NOMO-1 (cell line): ENCODE measurements at regions not wholly inside any gene's neighbourhood (a gene's known extent, or its start where the extent isn't known, plus 50 kb on each side); places are given as distances from the start of the nearest gene placed in this dataset.
A peak's percentile ranks its signal among the peaks of the same experiment; 100 is the strongest.

ENCODE experiments used
- DNase-seq, 2 experiments: peaks; one replicate each; lab custom pipeline; 2025; ENCODE audit not compliant: unreplicated experiment in 2 of 2; lab: John Stamatoyannopoulos, UW

DNA sequence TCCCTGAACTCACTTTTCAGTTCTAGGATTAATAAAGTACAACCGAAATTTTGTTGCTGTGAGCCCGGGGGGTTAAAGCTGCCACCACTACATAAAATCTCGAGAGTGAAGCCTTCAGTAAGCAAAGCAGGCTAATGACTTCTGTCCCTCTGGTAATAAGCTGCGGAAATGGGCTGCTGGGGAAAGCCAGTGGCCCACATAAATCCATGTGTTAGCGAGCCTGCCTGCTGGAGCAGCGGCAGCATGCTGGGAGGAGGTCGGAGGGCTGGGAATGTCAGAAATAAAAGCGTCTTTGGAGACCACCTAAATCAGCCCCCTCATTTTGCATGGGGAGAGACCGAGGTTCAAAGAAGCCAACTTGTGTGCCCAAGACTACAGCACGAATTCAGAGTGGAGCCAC is 371.7 kb downstream of the TNS1 start:
- no peak for DNase-seq

DNA sequence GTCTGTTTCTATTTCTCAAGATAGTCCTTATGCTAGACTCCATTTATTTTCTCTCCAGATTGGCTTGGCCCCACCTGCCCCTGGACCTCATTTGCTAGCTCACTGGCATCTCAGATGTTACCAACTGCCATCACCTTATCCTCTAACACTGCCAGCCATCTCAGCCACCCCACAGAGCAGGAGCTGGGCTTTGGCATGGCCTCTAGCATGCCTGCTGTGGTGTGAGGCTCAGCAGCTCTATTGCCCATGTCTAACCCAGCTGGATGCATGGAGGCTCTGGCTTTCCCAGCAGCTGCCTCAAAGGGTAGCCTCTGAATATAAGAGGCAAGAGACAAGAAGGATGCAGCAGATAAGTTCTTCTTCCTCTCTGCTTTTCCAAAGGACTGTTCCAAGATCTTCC is 373.4 kb downstream of the TNS1 start:
- no peak for DNase-seq

DNA sequence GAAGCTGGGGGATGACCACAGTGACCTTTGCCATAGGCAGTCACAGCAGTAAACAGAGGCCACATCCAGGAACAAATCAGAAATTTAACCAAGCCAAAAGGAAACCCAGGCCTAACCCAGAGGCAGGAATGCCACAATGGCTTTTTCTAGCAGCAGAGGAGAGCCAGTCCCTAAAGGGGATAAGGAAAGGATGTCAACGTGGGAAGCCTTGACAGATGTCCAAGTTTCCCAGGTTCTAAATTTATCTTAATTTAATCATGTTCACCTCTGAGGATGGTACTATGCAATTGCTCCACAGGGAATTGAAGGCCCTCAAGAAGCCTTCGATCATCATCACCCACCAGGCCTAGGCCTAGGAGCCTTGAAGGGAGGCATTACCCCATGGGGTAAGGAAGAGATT is 374.7 kb downstream of the TNS1 start:
- DNase-seq, result no peak

DNA sequence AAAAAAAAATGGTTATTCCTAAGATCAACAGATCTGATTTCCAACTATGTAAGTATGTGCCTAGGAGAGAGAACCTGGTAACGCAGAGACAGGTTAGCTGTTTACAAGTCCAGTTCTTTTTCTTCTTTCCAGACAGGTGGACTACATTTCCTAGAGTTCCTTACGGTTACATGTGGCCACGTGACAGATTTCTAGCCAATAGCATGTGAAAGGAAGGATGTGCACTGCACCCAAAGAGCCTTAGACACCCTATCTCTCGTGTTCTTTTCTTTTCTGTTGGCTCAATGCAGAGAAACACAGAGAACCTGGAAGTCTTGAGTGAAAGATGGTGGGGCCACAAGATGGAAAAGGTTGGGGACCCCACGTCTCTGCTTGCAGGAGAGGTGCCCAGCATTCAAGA is 375.9 kb downstream of the TNS1 start:
- DNase-seq, result no peak

DNA sequence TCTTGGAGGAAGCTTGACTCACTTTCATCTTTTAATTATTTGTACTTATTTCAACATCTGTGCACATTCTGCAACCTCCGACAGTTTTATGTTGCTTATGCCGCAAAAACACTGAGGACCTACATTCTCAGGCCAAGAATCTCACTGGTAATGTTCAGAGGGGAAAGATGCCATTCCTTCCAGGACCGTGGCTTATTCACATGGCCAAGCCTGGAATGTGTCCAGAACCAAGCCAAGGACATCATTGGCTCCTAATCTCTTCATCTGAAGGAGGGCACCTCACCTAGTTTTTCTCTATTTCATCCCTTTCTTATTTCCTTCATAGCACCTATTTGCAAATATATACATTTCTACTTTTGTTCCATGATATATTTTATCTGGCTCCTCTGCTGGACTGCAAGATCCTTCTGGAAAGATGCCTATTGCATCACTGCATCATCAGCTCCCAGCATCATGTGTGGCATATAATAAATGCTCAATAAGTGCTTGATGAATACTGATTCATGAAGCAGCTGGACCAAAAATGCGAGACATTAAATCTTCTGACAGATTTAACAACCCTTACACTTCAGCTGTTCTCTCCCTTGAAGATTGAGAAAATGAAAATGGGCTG is 377.1 kb downstream of the TNS1 start:
- DNase-seq, result no peak

DNA sequence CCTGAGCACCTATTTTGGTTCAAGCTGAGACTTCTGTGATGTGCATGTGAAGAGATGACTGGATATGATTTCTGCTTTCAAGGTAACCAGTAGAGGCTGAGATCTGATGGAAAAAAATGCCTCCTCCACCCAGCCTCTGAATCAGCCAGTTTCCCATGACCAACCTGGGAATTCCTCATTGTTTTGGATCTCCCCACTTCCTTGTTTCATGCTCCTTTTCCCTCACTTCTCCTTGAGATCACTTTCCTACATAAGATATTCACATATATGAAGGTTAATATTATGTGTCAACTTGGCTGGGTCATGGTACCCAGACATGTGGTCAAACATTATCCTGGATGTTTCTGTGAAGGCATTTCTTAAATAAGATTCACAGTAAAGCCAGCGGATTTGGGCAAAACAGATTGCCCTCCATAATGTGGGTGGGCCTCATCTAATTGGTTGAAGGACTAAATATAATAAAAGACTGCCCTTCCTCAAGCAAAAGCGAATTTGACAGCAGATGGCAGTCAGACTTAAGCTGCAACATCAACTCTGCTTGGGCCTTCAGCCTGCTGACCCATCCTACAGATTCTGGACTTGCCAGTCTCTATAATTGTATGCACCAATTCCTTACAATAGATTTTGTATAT is 379.4 kb downstream of the TNS1 start:
- DNase-seq, result no peak

DNA sequence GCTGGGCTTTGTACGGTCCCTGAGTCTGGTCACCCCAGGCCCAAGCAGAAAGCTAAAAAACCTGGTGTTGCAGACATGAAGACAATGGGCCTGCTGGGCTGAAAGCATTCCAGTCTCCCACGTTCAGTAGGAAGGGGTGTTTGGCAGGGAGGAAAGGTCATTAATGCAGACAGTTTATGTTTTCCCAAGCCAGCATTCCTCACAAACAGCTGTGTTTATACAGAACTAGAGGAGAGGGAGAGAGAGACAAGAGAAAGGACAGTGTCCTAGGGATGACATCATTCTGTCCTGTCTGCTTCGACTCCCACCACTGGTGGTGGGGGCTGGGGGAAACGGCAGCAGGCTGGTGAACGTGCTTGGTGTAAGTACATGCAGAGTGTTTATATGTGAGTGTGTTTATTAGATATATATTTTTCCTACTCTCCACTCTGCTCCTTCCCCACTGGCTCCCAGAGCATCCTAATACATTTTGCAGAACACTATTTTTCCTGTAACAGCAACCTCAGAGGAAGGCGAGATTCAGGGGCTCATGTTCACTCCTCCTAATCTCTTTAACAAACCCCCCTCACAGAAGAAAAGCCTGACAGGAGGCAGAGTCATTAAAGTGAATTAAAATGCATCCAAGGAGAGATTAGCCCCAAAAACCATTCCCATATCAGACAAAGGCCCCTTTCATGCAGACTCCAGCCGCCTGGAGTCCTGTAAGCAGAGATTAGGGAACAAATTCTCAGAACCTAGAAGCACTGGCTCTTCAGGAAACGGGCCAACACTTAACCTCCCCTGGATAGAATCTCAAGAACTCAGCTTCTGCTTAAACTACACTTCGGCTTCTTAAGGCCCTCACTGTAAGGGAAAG is 380.4 kb downstream of the TNS1 start:
- no peak for DNase-seq

DNA sequence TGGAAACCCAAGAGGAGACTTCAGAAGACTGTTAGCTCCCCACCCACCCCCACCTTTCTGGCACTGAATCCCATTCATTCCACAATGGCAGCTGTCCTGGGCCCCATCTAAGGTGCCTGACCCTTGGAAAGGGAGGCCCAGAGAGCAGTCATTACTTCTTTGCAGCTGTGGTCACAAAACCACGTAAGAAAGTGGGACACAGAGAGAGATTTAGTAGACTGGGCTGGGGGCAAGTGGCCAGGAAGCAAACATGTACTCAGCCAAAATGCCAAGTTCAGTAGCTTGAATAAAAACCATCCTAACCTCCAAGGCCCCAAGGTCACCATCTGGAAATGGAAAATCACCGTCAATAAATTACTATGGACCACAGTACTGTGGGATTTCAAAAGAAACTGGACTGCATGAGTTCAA is 381.4 kb downstream of the TNS1 start:
- DNase-seq, result no peak

DNA sequence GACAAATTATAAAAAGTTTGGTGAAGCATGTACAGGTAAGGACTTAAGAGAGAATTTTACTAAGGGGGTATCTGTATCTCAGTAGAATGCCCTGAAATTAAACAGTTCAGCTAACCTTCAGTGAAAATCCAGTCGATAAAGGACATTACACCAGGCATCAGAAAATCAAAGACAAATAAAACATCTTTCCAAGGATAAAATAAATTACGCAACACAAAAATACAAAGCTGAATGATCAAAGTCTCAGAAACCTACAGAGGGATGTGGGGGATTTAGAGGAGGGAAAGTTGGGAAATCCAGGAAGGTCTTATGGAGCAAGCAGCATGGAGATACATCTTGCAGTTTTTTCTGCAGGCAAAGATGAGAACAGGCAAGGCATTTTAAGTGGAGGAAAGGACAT is 384.1 kb downstream of the TNS1 start:
- no peak for DNase-seq

DNA sequence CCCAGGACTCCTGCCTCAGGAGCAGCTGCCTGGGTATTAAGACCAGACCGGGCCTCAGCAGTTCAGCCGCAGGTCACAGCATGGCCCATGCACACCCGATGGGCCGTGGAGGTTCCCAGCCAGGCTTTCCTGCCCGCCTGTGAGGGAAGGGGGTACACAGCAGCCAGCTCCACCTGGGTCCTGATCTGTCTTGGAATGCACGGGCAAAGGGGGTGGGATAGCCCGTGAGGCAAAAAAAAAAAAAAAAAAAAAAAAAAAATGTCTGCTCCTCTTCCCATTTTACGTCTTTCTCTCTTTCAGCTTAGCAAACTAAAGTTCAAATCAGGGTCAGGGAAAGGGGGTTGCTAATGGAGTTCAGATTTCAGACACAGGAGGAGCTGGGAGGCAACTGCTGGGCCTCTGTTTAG is 385.2 kb downstream of the TNS1 start:
- DNase-seq, result no peak

DNA sequence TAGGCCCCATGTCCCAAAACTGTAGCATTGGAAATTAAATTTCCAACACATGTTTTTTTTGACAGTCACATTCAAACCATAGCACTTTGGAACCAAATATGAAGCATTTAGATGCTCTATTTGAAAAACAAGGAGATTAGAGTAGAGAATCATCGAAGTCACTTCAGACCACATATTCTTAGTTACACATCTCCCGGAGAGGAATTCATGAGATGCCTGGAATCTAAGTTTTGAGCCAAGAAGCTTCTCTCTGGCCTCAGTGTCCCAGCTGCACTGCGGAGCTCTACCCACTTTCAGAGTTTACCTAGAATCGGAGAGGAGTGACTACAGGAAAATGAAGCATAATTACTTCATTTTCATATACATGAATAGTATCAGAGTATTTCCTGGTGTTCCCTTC is 385.9 kb downstream of the TNS1 start:
- no peak for DNase-seq

DNA sequence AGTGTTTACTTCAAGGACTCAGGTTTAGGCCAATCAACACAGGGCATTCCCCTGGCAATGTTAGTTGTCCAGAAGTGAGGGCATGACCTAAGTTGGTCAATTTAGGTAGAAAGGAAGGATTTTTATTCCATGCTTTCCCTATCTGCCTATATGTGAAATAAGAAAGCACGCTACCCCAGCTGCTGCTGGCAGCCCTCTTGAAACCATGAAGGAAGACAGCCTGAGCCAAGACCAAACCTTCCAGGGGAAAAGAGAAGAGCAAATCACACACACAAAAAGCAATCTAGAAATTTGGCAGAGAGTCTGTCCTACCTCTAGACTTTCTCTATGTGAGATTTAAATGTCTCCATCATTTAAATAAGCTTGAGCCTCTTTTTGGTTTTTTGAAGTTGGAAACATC is 387.6 kb downstream of the TNS1 start:
- DNase-seq, result no peak

DNA sequence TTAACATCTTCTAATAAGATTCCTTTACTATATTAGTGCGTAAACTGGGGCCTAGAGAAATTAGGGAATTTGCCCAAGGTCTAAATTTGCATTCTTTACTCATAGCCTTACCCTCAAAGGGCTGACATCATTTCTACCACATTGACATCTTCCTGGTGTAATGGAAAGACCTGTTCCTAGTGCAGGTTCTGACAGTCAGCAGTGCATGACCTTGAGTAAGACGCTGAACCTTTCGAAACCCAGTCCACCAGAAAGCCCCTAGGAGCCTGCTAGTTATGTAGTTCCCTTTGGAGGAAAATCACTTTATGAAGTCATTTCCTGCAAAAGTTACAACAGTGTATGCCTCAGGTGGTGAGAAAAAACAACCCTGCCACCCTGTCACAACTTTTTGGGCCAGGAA is 388.3 kb downstream of the TNS1 start:
- DNase-seq, result peak; percentile 4 to 16

DNA sequence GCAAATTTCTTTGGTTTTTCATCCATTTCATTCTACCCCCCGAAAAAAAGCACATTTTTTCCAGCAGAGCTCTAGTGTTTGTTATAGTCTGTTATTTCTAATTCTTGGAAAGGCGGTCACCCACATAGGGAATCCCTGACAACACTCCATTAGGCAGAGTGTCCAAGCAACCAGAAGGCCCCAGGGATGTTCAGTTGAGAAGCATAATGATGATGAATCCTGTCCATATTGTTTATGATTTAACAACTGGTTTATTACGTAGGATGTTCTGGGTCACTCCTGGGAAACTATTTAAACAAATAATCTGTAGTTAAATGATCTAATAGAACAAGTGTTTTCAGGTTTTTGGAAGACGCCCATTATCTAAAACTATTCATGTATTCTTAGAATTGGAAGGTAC is 388.7 kb downstream of the TNS1 start:
- DNase-seq, result no peak

DNA sequence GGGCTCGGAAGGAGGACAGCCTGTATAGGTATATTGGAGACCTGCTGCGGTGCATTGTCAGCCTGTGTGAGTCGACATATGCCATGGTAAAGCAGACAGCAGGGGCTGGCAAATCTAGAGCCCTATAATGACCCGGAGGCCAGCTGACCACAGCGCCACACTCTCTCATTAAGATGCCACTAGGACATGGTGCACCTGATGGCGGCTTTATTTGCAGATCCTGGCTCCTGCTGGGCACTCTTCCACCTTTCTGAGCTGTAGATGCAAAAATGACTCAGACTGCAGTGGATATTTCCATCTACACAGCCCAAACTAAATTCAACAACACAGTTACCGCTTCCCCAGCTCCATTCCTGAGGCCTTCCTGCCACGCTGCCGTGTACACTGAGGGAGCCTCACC is 389.9 kb downstream of the TNS1 start:
- DNase-seq, result no peak

DNA sequence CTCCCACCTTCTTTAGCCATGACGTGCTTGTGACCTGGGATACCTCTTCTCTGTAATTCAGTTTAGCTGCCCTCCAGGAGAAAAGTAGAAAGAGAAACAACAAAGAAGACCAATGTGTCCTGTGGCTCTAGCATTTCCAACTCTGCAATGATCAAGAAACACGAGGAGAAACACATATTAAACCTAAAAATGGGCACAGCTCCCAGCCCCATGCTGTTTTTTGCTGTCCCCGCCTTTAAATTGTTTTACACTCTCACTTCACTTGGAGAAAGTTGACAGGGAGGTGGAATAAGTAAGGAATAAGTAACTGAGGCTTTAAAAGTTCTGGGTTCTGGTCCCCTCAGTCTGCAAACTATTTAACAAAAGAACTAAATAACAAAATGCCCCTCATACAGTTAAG is 390.6 kb downstream of the TNS1 start:
- DNase-seq, result no peak

DNA sequence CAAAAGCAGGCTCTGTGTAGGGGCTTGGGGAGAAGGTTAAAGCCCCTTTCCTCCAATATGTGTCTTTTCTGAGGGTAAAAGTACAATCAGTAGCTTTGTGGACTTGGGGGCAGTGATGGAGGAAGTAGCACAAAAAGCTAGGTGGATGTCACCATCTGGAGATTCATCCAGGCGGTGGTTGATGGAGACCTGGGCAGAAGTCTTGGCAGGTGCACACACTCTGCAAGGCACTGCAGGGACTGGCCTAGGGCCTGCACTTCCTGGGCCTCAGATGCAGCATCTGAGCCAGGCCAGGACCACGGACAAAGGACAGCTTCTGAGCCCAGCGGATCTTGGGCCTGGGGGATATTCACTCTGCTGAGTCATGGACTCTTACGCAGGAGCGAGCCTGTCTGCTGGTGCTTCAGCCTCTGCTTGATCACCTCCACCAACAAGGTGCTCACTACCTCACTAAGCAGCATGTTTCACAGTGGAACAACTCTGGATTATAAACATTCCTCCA is 391.1 kb downstream of the TNS1 start:
- no peak for DNase-seq

DNA sequence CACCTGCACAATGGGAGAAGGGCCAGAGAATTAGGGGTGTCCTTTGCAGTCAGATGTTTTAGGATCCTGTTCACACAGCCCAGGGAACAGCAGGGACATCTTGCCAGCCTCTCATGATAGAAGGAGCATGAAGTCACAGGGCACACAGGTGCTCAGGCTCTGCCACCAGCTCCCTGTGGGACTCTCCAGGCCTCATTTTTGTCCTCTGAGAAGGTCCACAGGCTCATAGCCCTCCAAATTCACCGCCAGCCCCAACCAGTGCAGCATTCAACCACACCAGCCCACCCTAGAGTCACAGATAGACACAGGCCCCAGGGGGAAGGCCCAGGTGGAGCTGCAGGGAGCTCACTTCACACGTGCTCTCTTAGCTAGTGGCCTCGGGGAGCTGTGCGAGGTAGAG is 391.7 kb downstream of the TNS1 start:
- DNase-seq, result no peak

DNA sequence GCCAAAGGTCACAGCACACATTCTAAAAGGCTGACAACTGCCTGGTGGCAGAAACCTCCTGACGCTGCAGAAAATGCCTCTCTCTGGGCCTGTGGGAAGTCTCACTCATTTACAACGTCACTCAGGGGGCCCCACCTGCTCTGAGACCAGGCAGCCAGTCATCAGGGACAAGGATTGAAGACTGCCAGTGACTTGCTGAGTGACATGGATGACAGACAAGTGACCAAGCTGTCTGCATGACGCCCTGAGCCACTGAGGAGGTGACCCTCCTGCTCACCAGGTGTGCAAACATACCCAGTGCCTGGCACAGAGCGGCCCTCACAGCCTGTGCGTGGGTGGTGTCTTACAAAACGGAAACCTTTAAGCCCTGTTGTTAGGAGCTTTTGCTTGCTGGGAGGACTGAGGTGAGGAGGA is 392.4 kb downstream of the TNS1 start:
- no peak for DNase-seq

DNA sequence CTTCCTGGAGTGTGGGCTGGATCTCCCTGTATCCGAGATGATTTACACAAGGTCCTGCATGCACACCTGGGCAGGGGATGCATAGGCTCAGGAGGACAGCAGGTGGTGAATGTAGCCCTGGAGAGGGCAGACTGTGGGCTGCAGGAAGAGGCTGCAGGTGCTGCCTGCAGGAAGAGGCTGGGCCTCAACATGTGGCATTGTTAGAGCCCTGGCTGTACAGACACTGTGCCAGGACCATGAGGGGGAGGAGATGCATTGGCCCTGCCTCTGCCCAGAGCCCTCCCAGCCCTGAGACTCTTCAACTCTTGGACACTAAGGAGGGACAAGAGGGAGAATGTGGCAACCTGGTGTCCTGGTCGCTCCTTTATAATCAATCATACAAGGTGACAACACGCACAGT is 392.8 kb downstream of the TNS1 start:
- DNase-seq, result no peak

DNA sequence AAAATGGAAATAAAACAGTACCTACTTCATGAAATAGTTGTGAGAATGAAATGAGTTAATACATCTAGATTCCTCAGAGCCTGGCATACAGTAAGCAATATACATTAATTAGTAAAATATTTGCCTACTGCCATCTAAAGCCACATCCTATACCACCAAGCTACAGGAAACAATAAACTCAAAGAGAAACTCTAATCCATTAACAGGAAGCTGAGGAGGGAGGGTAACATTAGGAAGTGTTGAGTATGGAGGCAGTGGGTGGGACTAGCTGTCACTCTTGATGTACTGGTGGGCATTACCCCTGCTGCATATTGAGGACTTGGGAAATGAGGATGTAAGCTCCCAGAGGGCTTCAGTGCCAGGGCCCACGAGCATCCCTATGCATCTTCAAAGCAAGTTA is 396.5 kb downstream of the TNS1 start:
- DNase-seq, result no peak
